GM23338 (cell line): ENCODE measurements at regions not wholly inside any gene's neighbourhood (a gene's known extent, or its start where the extent isn't known, plus 50 kb on each side); places are given as distances from the start of the nearest gene placed in this dataset.
"Not testable (repeated sequence)": the region's sequence is repeated elsewhere in the genome, so short reads cannot be mapped to it uniquely, and the experiment has no call there.

Source experiments
- ATAC-seq: fragments of 200-7000 bp; cut with Tn5 transposase; 3 replicates; pipeline ENCODE4 v1.9.1; 2020
- DNase-seq: peaks from one replicate; pipeline ENCODE4 v3.0.0-alpha.2; 2015; ENCODE audit warnings: low spot score
- H2AFZ ChIP-seq: fragments of 200-600 bp; sonication (generic); 2 replicates; pipeline ENCODE4 v1.8.0; 2016; ENCODE audit warnings: antibody characterized with exemption, mild to moderate bottlenecking, moderate library complexity
- H3F3A ChIP-seq: fragments of 200-600 bp; sonication (generic); replicated peaks from 2 replicates; pipeline ENCODE4 v1.8.0; 2017; ENCODE audit warnings: antibody characterized with exemption, mixed run types, low read depth
- H3K27ac ChIP-seq: fragments of 200-600 bp; sonication (generic); 2 replicates; pipeline ENCODE4 v1.6.1; 2016; ENCODE audit warnings: low read depth
- H3K27me3 ChIP-seq: fragments of 200-600 bp; sonication (generic); 2 replicates; pipeline ENCODE4 v1.8.0; 2016; ENCODE audit warnings: mild to moderate bottlenecking, mixed run types, moderate library complexity; ENCODE audit not compliant: insufficient read depth
- H3K36me3 ChIP-seq: fragments of 200-600 bp; sonication (generic); 2 replicates; pipeline ENCODE4 v1.8.0; 2016; ENCODE audit warnings: mild to moderate bottlenecking; ENCODE audit not compliant: insufficient read depth
- H3K4me1 ChIP-seq: fragments of 200-600 bp; sonication (generic); 2 replicates; pipeline ENCODE4 v1.8.0; 2016; ENCODE audit warnings: mild to moderate bottlenecking, moderate library complexity; ENCODE audit not compliant: insufficient read depth
- H3K4me2 ChIP-seq: fragments of 200-600 bp; sonication (generic); 2 replicates; pipeline ENCODE4 v1.7.1; 2017; ENCODE audit warnings: mixed run types
- H3K4me3 ChIP-seq: fragments of 200-600 bp; sonication (generic); 2 replicates; pipeline ENCODE4 v1.6.1; 2016; ENCODE audit warnings: mixed run types
- H3K79me2 ChIP-seq: fragments of 200-600 bp; sonication (generic); replicated peaks from 2 replicates; pipeline ENCODE4 v1.8.0; 2017; ENCODE audit warnings: mild to moderate bottlenecking; ENCODE audit not compliant: insufficient read depth
- H3K9me2 ChIP-seq: fragments of 200-600 bp; sonication (generic); 2 replicates; pipeline ENCODE4 v1.8.0; 2017; ENCODE audit not compliant: insufficient read depth
- H4K20me1 ChIP-seq: fragments of 200-600 bp; sonication (generic); replicated peaks from 2 replicates; pipeline ENCODE4 v1.8.0; 2017; ENCODE audit warnings: mild to moderate bottlenecking; ENCODE audit not compliant: insufficient read depth
- H3K27ac Mint-ChIP-seq: 2 replicates; pipeline ENCODE4 v1.8.0; 2020; ENCODE audit warnings: inconsistent platforms, mild to moderate bottlenecking, moderate library complexity, mixed read lengths
- H3K27me3 Mint-ChIP-seq: 3 replicates; pipeline ENCODE4 v1.8.0; 2022; ENCODE audit warnings: low read depth, mild to moderate bottlenecking, moderate library complexity, mixed read lengths, inconsistent platforms; ENCODE audit not compliant: insufficient read depth, poor library complexity
- H3K36me3 Mint-ChIP-seq: 3 replicates; pipeline ENCODE4 v1.8.0; 2021; ENCODE audit warnings: low read depth, mild to moderate bottlenecking, inconsistent platforms, moderate library complexity, mixed read lengths
- H3K4me1 Mint-ChIP-seq: 3 replicates; pipeline ENCODE4 v1.8.0; 2020; ENCODE audit warnings: mild to moderate bottlenecking, inconsistent platforms, mixed read lengths
- H3K4me3 Mint-ChIP-seq: 3 replicates; pipeline ENCODE4 v1.8.0; 2021; ENCODE audit warnings: moderate library complexity, mild to moderate bottlenecking, inconsistent platforms, mixed read lengths
- H3K9me3 Mint-ChIP-seq: 3 replicates; pipeline ENCODE4 v1.8.0; 2020; ENCODE audit warnings: moderate library complexity, mild to moderate bottlenecking, inconsistent platforms, mixed read lengths
- CREB1 ChIP-seq: fragments of 250-450 bp; sonication (Bioruptor Pico); IDR thresholded peaks from 2 replicates; pipeline ENCODE4 v1.5.0; 2020; ENCODE audit warnings: low read depth, mild to moderate bottlenecking, moderate library complexity
- CTCF ChIP-seq, 2 experiments: fragments of 200-600 bp in 1 of 2; sonication (generic) in 1 of 2; conservative IDR thresholded peaks; 2 replicates each; pipeline versions ENCODE4 v1.5.1 to v1.6.1; 2016 to 2017; ENCODE audit warnings: antibody characterized with exemption in 2 of 2, low read depth in 2 of 2, mild to moderate bottlenecking in 2 of 2, moderate library complexity in 1 of 2
- EZH2 ChIP-seq: fragments of 200-600 bp; sonication (generic); IDR thresholded peaks from one replicate; pipeline ENCODE4 v1.8.0; 2017; ENCODE audit warnings: antibody characterized with exemption, mild to moderate bottlenecking, low read depth; ENCODE audit not compliant: unreplicated experiment
- EZH2phosphoT487 ChIP-seq: fragments of 200-600 bp; sonication (generic); IDR thresholded peaks from one replicate; pipeline ENCODE4 v1.8.1; 2018; ENCODE audit warnings: antibody characterized with exemption; ENCODE audit not compliant: unreplicated experiment
- JUNB ChIP-seq: IDR thresholded peaks from one replicate; pipeline ENCODE4 v1.6.1; 2016; ENCODE audit warnings: antibody characterized with exemption; ENCODE audit not compliant: unreplicated experiment
- NANOG ChIP-seq: IDR thresholded peaks from 2 replicates; pipeline ENCODE4 v1.6.1; 2016; ENCODE audit warnings: antibody characterized with exemption, borderline replicate concordance
- POLR2AphosphoS5 ChIP-seq: IDR thresholded peaks from 2 replicates; pipeline ENCODE4 v1.6.1; 2016; ENCODE audit warnings: antibody characterized with exemption, low read depth
- REST ChIP-seq: IDR thresholded peaks from one replicate; pipeline ENCODE4 v1.6.1; 2018; ENCODE audit warnings: antibody characterized with exemption; ENCODE audit not compliant: unreplicated experiment
- STAT1 ChIP-seq: IDR thresholded peaks from one replicate; pipeline ENCODE4 v1.6.1; 2016; ENCODE audit warnings: antibody characterized with exemption; ENCODE audit not compliant: unreplicated experiment
- ZNF114 ChIP-seq: fragments of 250-450 bp; sonication (Bioruptor Pico); IDR thresholded peaks from 2 replicates; pipeline ENCODE4 v1.5.0; 2020; ENCODE audit warnings: mild to moderate bottlenecking, moderate library complexity
- ZNF331 ChIP-seq: fragments of 250-450 bp; sonication (Bioruptor Pico); IDR thresholded peaks from 2 replicates; pipeline ENCODE4 v1.5.0; 2020; ENCODE audit warnings: low read depth, mild to moderate bottlenecking, moderate library complexity

- no peaks in the 10 kb centered on the region for H3K79me2 ChIP-seq
- H3K27me3 Mint-ChIP-seq: no peaks in the 10 kb centered on the region
- no peaks in the 10 kb centered on the region for H3K36me3 Mint-ChIP-seq
- H3K4me3 ChIP-seq: no peak overlapping the region
- no peak overlapping the region for H3K27ac ChIP-seq
- H3K27me3 ChIP-seq: no peaks in the 10 kb centered on the region
- H3K4me2 ChIP-seq: no peak overlapping the region
- no peaks in the 10 kb centered on the region for H4K20me1 ChIP-seq
- H3K36me3 ChIP-seq: no peaks in the 10 kb centered on the region
- peaks cover 20% of the 10 kb centered on the region for H3K4me1 Mint-ChIP-seq
- no peak overlapping the region for H2AFZ ChIP-seq
- no peak for DNase-seq
- H3K9me2 ChIP-seq: no peaks in the 10 kb centered on the region
- no peak for TF ChIP-seq STAT1
- no peak for TF ChIP-seq CREB1 (CRISPR knock-in tag)
- no peak for TF ChIP-seq REST
- TF ChIP-seq CTCF (conservative IDR thresholded peaks at IDR 0.05; ENCODE audit: low read depth in 2 of 2): no peak
- no peak for TF ChIP-seq ZNF114 (CRISPR knock-in tag)
- TF ChIP-seq EZH2: no peak
- TF ChIP-seq POLR2AphosphoS5: no peak
- no peak for TF ChIP-seq ZNF331
- no peak for TF ChIP-seq NANOG
- no peak for TF ChIP-seq EZH2phosphoT487
- no peaks in the 10 kb centered on the region for H3K9me3 Mint-ChIP-seq
- H3K27ac Mint-ChIP-seq: no peak overlapping the region
- ATAC-seq: no peak
- no peak overlapping the region for H3K4me3 Mint-ChIP-seq
- H3K4me1 ChIP-seq: peaks cover 9% of the 10 kb centered on the region
- H3F3A ChIP-seq: no peaks in the 10 kb centered on the region
Observed at GRCh38 chrX:45404206-45404605, 203.5 kb upstream of the DIPK2B start.

GRCh38 chrX:45401923-45402322, 201.2 kb upstream of the DIPK2B start:
- Mint-ChIP-seq H3K36me3 (no peaks in the 10 kb centered on the region), H3K4me3 (no peak overlapping the region), H3K4me1 (peaks cover 20% of the 10 kb centered on the region), H3K9me3 (no peaks in the 10 kb centered on the region), H3K27me3 (no peaks in the 10 kb centered on the region), H3K27ac (peak overlapping the region; percentile 83; the same call in 1 of the 2 replicates)
- H3K27ac ChIP-seq: peak overlapping the region; percentile 96
- no peak overlapping the region for H3K4me3 ChIP-seq
- H3K9me2 ChIP-seq: no peaks in the 10 kb centered on the region
- peak overlapping the region; percentile 0; the same call in 1 of the 2 replicates for H3K4me2 ChIP-seq
- TF ChIP-seq JUNB (no peak), EZH2phosphoT487 (no peak), STAT1 (no peak), CREB1 (CRISPR knock-in tag) (no peak), NANOG (no peak), CTCF (conservative IDR thresholded peaks at IDR 0.05; ENCODE audit: low read depth in 2 of 2) (no peak), ZNF114 (CRISPR knock-in tag) (no peak), EZH2 (no peak)
- H3K4me1 ChIP-seq: peaks cover 9% of the 10 kb centered on the region
- H4K20me1 ChIP-seq: no peaks in the 10 kb centered on the region
- H3F3A ChIP-seq: no peaks in the 10 kb centered on the region
- no peaks in the 10 kb centered on the region for H3K79me2 ChIP-seq
- ATAC-seq (no peak), DNase-seq (no peak)
- no peaks in the 10 kb centered on the region for H3K36me3 ChIP-seq
- no peak overlapping the region for H2AFZ ChIP-seq
- H3K27me3 ChIP-seq: no peaks in the 10 kb centered on the region

GRCh38 chrX:45400951-45401725, 200.5 kb upstream of the DIPK2B start:
- Mint-ChIP-seq H3K4me1 (peaks cover 20% of the 10 kb centered on the region), H3K27ac (peak overlapping the region; percentile 92), H3K4me3 (peak overlapping the region; percentile 37; the same call in 2 of the 3 replicates)
- H3K36me3 Mint-ChIP-seq, H3K36me3 ChIP-seq, H3K4me1 ChIP-seq, H3K27me3 Mint-ChIP-seq, H3K79me2 ChIP-seq, H3K9me2 ChIP-seq, H3K27me3 ChIP-seq, H3F3A ChIP-seq, H4K20me1 ChIP-seq, H2AFZ ChIP-seq, H3K9me3 Mint-ChIP-seq: not testable (repeated sequence)
- ATAC-seq (peak; percentile 87), DNase-seq (peak; percentile 57)
- Histone ChIP-seq H3K4me2 (peak overlapping the region; percentile 46), H3K4me3 (peak overlapping the region; percentile 20; the same call in 1 of the 2 replicates), H3K27ac (peak overlapping the region; percentile 96)
